GM23248 (cell line): ENCODE measurements at regions not wholly inside any gene's neighbourhood (a gene's known extent, or its start where the extent isn't known, plus 50 kb on each side); places are given as distances from the start of the nearest gene placed in this dataset.

Source experiments
- EZH2 ChIP-seq: fragments of 200-600 bp; sonication (generic); IDR thresholded peaks from 2 replicates; pipeline ENCODE4 v1.6.1; 2018; ENCODE audit warnings: antibody characterized with exemption, mild to moderate bottlenecking; ENCODE audit not compliant: insufficient read depth, poor library complexity, severe bottlenecking
- EZH2phosphoT487 ChIP-seq: fragments of 200-600 bp; sonication (generic); IDR thresholded peaks from 2 replicates; pipeline ENCODE4 v1.6.1; 2018; ENCODE audit warnings: antibody characterized with exemption, moderate library complexity, mild to moderate bottlenecking, low read depth; ENCODE audit not compliant: insufficient read depth

DNA sequence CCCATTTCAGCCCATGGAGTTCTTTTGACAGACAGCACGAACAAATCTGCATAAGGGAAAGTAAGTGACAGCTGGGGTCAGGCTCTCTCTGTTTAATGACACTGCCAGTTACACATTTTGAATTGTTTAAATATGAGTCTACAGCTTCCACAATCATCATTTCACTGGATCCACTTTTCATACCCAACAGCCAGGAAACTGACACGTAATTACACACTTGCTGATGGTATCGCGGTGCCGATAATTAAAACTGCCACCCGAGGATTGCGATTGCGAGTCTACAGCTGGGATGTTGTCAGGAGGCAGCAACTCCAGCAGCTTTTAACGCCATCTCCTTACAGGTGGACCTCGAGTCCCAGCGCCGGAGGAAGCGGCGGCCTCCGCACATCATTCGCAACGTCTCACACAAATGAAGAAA lies 230.8 kb upstream of the MGMT start:
- no peak for TF ChIP-seq EZH2phosphoT487
- TF ChIP-seq EZH2 = no peak
